GM18520 (cell line): ENCODE measurements at regions not wholly inside any gene's neighbourhood (a gene's known extent, or its start where the extent isn't known, plus 50 kb on each side); places are given as distances from the start of the nearest gene placed in this dataset.
"Not testable (repeated sequence)": the region's sequence is repeated elsewhere in the genome, so short reads cannot be mapped to it uniquely, and the experiment has no call there.

Source experiments
- ATAC-seq: cut with Tn5 transposase; IDR thresholded peaks from one replicate; pipeline ENCODE4 v1.9.1; 2021; ENCODE audit not compliant: unreplicated experiment

DNA sequence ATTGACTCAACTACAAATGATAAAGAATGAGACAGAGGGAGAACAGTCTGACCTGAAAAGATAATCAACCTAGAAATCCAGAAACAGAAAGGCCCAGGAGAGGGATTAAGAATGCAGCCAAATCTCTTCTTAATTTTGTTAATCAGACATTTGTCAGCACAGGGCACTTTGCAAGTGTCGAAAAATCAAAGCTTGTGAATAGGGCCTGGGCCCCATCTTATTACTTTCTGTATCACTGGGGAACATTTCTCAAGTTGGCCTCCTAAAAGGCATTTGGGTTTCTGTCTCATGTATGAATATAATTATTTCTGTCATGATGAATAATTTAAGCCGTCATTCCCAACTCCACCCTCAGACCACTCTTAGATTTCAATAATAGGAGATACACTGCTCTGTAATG lies 308.4 kb upstream of the PRKCQ start:
- ATAC-seq = no peak

DNA sequence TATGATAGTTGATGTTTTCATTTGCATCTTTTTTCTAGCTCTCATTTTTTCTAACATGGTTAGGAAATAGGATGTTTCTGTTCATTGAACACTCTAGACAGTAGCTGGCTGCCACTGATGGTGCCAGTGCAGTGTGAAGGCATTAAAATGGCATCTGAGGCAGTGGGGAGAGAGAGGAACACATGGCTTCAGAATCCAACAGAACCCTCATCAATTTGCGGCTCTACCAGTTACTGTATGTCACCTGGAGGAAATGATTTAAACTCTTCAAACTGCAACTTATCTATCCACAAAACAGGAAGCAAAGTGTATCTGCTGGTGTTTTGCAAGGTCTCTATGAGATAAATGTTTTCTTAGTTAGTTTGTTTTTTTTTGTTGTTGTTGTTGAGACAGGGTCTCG lies 305.2 kb upstream of the PRKCQ start:
- ATAC-seq = no peak

DNA sequence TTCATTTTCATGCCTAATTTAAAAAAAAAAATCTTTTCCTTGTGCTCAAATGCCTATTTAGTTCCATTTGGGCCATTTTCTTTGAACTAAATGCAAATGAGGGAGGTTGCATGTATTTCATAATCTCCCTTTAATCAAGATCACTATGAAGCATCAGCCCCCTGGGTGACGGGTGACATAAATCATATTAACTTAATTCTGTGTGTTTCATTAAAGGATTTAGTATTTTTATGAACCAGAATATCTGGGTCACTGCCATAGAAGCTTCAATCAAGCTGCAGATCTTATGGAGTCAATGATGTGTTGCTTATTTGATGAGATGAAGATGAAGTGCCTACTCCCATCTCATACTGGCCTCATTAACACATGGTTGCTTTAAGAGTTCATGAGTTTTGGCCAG lies 301.9 kb upstream of the PRKCQ start:
- no peak for ATAC-seq

DNA sequence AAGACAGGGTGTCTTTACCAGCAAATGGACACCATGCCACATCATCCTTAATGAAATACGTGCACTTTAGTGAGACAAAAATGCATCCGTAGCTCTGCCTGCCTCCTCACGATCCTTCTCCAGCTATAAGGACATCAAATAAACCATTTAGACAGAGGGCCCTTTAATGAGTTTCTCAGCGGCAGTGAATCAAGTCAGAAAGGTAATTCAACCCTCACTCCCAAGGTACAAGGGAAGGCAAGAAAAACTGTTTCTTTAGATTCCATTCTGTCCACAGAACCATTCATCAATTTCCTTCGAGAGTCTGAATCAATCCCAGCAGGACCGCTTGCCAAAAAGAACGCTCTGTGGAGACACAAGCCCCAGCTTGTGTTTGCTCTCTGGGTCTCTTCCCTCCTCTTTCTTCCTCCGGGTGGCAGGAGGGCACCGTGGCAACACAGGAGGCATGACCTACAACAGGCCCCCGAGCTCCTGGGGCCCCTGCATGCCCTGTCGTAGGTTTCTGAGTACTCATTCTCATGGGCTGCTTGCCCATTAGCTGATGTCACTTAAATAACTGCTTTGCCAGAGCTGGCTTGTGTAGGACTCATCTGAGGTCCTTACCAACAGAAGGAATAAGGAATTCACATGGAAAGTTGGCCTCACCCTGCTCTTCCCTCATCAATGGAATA lies 297.8 kb upstream of the PRKCQ start:
- ATAC-seq = no peak

DNA sequence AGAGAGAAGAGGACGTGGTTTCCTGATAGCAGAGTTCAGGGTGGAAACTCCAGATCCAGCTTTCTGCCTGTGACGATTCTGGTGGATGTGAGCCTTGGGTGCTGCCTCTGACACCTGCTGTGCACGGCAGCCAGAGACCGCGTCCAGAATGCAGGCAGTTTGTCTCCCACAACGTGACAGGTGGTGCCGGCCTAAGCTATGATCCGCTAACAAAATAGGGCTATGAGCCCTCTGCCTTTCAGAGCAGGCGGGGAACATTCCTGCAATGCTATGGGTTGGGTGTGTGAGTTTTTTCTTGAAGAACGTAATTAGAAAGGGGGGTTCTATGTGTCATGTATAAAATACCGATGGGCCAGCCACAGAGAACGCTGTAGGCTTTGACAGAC lies 297.3 kb upstream of the PRKCQ start:
- ATAC-seq = no peak

DNA sequence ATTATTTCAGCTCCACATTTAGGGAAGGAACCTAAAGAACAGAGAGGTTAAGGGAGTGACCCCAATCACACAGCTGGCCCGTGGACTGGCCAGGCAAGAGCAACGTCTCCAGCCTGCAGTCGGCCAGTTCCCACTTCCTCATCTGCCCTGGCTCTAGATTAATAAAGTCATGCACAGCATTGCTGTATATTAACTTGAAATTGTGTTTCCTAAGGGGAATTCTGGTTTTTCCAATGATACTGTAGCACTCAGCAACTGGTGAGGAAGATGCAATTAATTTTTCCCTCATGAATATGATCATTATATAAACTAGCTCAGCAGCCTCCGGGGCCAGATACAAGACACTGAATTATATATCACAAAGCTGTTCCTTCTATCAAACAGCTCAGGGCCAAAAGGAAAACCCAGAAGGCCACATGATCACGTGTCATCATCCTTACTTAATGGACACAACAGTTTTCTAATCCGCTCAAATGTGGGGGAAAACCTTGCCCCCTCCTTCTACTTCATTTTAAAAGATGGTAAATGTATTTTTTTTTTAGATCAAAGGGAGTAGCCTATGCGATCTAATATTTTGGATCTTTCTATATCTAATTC lies 295.3 kb upstream of the PRKCQ start:
- ATAC-seq = no peak

DNA sequence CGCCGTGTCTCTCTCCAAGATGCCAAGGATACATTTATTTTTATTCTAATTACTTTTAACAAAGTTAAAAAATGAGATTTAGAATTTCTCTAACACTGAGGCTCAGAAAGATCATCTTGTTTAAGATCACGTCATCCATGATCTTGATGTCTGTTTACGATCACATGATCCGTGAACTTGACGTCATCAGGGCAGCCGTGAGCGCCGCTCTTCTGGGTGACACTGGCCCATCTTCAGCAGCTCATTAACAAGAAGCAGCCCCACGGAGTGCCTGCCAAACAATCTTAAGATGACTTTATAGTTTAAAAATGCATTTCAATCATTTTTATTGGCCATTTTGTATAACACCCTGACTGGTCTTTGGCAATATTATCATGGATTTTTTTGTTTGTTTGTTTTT lies 291.1 kb upstream of the PRKCQ start:
- no peak for ATAC-seq

DNA sequence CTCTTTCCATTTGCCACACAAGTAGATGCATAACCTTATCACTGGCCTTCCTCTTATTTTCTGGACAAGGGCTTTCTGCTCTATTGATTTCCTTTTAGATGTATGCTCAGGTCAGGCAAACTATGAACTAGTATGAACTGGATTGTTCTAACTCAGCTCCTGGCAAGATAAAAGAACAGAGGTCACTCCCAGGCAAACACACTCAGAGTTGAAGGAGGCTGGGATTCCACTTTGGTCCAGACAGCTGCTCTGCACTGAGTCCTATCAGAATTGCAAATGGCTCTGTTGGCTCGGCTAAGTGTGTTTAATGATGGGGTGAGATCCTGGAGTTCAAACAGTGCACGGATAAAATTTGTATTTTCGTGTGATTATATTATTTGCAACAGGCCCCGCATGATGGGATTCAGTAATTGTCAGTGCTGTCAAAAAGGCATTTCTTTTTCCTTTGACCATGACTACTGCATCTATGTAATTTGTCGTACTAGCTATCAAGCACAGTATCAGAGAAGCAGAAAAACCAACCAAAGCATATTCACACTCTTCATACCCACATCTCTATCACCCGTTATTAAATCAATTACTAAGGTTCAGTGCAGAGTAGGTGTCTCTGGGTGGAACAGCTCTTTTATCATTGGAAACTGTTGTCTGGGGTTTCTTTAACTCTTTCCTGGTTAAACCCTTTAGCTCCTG lies 288.1 kb upstream of the PRKCQ start:
- ATAC-seq = no peak

DNA sequence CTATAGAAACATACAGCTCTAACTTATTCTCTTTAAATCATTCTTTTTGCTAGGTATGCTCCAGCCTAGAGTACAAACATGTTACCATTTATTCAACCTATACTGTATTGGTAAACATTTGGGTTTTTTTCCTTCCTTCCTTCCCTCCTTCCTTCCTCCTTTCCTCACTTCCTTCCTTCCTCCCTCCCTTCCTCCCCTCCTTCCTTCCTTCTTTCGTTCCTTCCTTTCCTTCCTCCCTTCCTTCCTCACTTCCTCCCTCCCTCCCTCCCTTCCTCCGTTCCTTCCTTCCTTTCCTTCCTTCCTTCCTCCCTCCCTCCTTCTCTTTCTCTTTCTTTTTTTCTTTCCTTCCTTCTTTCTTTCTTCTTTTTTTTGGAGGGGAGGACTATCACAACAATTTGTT lies 286.7 kb upstream of the PRKCQ start:
- ATAC-seq = no peak

DNA sequence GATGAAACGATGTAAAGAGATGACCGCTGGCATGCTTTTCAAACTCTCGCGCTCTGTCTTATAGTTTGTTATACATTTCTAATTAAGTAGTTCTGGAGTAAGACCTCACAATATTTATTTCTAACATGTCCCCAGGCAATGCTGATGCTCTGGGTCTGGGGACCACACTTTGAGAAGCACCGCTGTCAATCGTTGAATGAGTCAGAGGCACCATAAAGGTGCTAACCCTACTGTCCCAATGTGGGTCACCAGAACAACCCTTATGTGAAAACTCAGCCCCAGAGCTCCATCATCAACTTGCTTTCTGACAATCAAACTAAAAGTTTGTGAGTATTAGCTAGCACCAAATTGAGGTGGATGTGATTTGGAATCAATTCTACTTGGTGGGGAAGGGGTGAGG lies 284.1 kb upstream of the PRKCQ start:
- ATAC-seq = no peak

DNA sequence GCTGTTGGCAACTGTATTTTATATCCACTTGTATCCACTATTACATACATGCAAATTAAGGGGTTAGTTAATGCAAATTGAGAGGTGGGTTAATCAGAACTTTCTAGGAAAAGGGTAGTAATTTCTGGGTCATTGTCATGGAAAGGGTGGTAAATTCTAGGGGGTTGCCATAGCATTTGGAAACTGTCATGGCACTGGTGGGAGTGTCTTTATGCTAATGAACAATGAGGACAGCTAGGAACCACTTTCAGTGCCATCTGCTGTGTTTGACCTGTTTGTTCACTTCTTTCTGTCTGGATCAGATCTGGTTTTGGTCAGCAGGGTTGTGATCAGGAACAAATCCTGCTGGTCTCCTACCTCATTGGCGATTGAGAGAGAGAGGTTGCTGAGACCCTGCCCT lies 283.3 kb upstream of the PRKCQ start:
- ATAC-seq = no peak

DNA sequence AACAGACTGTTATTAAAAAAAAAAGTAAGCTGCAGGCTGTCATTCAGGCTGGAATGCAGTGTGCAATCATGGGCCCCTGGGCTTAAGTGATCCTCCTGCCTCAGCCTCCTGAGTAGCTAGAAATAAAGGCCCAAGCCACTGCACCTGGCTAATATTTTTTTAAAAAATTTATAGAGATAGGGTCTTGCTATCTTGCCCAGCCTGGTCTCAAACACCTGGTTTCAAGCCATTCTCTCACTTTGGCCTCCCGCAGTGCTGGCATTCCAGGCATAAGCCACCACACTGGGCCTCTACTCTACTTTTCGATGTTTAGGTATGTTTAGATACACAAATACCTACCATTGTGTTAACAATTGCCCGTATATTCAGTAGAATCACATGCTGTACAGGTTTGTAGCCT lies 270.4 kb upstream of the PRKCQ start:
- no peak for ATAC-seq

DNA sequence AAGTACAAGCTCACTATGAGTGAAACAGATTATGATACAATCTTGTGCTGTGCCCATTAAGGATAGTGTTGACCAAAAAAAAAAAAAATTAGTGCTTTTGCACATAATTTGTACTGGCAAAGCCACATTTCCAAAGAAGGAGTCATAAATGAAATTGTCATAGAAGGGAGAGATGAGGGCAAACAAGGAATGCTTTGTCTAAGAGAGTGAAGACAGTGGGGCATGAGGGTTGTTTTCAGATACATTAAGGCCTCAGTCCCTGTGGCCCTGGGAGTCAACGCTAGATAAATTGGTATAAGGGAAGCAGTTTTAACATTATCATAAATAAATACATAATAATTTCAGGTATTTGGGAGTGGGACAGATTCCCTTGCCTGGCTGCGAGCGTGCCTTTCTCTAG lies 267.5 kb upstream of the PRKCQ start:
- ATAC-seq = no peak

DNA sequence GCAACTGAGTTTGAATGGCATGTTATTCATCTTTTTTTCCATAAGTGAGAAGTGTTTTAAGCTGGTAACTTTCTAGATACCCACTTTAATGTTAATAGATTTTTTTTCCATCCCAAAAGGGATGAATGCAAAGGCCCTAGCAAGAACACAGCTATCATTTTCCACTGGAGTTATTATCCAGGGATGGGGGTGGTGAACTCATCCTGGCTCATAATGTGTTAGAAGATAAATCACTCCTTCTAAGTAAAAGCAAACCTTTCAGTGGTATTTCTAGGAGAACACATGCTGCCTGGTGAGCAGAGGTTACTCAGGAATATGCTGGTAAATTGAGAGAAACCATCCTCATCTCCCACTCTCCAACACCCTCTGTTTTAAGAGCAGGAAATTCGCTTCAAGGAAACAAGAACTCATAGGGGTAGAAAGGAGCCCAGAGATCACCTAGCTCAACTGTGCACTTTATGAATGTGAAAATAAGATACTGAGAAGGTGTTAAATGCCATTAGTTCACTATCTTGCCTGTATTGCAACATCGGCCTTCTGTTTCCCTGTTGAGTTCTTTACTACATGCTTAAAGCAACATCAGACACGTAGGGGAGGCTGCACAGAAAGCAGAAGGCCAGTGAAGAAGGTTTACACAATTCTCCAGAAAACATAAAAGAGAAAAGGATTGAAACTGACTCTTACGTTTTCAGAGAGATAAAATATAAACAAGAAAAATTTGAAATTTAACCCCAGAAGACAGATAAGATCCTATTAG lies 264.0 kb upstream of the PRKCQ start:
- ATAC-seq = no peak

DNA sequence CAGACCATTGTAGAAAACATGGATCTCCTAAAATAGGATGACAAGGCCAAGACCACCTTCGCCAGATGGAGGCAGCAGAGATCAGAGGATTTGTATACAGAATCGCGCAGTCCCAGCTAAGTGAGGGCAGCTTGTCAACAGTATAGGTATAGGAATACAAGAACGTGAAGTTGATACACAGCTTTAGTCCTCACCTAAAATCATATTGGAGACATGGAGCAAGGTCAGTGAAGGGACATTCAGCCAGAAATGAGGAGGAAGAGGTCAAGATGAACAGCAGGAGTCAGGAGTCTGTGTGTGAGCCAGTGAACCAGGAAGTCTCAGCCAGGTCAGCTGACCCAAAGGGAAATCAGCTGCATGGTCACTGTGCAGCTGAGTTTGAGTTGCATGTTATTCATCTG lies 263.4 kb upstream of the PRKCQ start:
- no peak for ATAC-seq

DNA sequence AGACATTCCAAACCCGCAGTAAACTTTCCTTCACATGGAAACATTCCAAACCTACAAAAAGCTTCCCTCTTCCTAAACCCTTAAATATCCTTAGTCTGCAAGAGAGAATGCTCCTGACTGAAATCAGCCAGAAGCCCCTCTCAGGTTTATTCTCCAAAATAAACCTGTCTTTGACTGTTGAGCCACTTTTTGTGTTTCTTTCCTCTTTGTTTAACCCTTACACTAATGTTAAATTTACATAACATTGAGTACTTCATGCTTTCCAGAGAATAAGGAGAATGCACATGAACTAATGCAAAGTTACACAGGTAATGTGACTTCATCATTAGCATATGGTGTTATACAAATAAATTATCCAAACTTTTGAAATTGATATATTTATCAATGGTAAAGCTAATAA lies 262.6 kb upstream of the PRKCQ start:
- no peak for ATAC-seq

DNA sequence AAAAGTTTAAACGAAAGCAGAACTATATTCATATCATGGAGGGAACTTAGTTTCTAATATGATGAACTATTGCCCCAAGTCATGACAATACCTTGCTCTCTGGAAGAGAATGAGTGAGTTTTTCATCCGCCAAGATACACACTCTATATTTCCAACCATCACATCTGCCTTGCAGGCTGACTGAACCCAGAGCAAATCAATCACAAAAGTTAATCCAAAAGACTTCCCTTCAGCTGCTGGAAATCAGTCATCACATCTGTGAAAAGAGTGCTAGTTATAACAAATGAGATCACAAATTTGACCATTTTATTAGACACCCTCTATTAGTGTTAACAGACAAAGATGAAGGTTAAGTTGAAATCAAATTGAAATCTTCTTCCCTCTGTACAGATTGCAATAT lies 261.7 kb upstream of the PRKCQ start:
- no peak for ATAC-seq

DNA sequence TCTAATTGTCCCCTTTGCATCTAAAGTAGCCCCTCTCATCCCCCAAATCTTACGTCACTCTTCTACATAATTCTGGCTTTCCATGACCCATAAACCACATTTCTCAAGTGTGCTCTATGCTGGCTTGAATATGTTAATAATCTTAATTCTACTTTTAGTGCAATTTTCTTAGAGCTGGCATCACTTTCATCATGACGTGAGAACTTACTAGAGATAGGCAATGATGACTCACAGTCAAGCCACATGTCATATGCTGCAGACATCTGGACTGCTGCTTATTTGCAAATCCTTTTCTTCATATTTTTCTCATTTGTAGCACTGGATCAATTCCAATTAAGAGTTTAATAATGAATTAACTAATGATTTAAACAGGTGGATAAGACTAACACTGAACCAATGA lies 260.7 kb upstream of the PRKCQ start:
- ATAC-seq = no peak

DNA sequence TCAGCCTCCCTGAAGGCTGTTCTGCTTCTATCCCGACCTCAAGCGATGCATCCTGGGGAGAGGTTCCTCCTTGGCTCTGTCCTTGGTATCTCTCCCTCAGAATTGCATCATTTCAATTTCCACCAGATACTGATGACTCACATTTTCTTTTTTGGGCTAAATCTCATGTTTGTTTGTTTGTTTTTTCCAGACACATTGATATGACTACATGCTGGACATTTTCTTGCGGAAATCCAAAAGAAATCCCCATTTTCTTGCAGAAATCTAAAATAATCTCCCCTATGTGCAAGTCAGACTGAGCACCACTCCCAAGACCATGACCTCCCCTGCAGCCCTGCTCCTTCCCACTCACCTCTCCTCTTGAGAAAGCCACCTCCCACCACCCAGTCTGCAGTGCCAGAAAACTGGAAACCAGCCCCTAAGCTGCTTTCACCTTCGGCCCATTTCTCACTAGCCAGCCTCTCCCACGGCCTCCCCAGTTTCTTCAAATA lies 260.2 kb upstream of the PRKCQ start:
- no peak for ATAC-seq

DNA sequence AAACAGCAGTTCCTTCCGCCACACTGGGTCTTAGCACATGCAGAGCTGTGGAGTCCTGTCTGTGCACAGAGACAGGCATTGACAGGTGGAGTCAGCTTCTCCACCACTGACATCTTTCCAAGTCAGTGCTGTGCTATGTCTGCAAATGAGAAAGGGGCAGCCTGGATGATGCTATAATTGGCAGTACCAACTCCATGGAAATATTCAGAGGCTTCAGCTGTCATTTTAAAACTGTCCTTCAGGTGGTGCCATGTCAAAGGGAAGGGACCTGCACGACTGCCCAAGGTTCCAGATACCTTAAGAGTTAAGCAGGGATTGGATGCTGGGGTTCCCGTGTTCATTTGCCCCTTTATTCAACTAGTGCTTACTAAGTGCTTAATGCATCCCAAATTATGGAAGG lies 258.0 kb upstream of the PRKCQ start:
- ATAC-seq = no peak

DNA sequence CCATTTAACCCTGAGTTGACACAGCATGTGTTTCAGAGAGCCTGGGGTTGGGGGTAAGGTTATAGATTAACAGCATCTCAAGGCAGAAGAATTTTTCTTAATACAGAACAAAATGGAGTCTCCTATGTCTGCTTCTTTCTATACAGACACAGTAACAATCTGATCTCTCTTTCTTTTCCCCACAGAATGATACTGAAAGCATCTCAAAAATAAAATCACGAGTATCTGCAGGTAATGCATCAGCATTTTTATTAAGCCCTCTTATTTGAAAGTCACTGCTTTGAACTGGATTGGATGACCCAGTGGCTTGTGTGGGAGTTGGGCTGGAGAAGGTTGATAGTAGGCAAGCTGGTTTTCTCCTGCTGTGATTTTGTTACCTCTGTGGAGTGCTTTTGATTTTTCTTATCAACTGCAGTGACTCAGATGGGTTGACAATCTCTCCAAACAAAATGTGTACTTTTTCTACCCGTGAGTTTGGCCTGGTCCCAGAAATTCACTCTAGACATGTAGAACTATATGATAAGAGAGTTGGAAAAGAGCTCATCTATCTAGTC lies 253.5 kb upstream of the PRKCQ start:
- no peak for ATAC-seq

DNA sequence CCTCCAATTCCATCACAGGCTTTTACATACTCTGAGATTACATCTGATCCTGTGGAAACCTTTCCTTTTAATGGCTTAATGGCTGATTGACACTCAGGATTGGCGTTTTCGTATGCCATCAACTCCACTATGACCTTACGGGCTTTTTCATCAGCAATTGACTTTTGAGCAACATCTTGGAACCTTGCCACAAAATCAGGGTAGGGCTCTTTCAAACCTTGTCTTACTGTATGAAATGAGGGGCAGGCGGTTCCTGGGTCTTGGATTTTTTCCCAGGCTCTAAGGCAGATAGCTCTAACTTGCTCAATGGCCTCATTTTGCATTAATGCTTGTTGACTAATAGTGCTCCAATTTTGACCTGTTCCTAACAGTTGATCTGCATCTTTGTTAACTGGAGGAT lies 250.9 kb upstream of the PRKCQ start:
- ATAC-seq = not testable (repeated sequence)
